A549 (cell line): ENCODE measurements at regions not wholly inside any gene's neighbourhood (a gene's known extent, or its start where the extent isn't known, plus 50 kb on each side); places are given as distances from the start of the nearest gene placed in this dataset.
A peak's percentile ranks its signal among the peaks of the same experiment; 100 is the strongest.
"Not testable (repeated sequence)": the region's sequence is repeated elsewhere in the genome, so short reads cannot be mapped to it uniquely, and the experiment has no call there.

Experiments
- ATAC-seq, 2 experiments: fragments of 200-7000 bp in 1 of 2; fragments of >200 bp in 1 of 2; cut with Nextera tagmentation in 1 of 2; cut with Tn5 transposase in 1 of 2; 3 replicates each; pipeline versions ENCODE4 v1.8.0 to v1.9.1; 2018 to 2020; ENCODE audit warnings: mild to moderate bottlenecking in 1 of 2, moderate library complexity in 1 of 2
- CTCF ChIA-PET: fragments of 300-600 bp; sonication (Branson Sonifier 250); formaldehyde crosslinking; extraction: SDS; loops from one replicate; lab custom pipeline; 2021; ENCODE audit warnings: antibody characterized with exemption, inconsistent platforms; lab: Yijun Ruan, JAX
- POLR2A ChIA-PET: fragments of 350-600 bp; formaldehyde crosslinking; extraction: SDS; loops from one replicate; lab custom pipeline; 2021; ENCODE audit warnings: antibody characterized with exemption, inconsistent platforms; lab: Yijun Ruan, JAX
- DNase-seq, 2 experiments: peaks; one replicate each; pipeline versions ENCODE4 v3.0.0 to v3.0.0-alpha.2; 2011 to 2016; ENCODE audit warnings: low read depth in 1 of 2, low spot score in 1 of 2
- FAIRE-seq: peaks from 2 replicates; lab custom pipeline; 2011; peaks lifted over from hg19 to GRCh38; lab: Jason Lieb, UNC
- H3K27ac ChIP-seq, 2 experiments: fragments of >200 bp; sonication (Bioruptor Twin); formaldehyde crosslinking; 3 replicates each; pipeline ENCODE4 v1.5.1; 2016 to 2017
- H3K4me1 ChIP-seq: fragments of >200 bp; sonication (Bioruptor Twin); formaldehyde crosslinking; 3 replicates; pipeline ENCODE4 v1.6.1; 2016
- H3K4me2 ChIP-seq: fragments of >200 bp; sonication (Bioruptor Twin); formaldehyde crosslinking; 3 replicates; pipeline ENCODE4 v1.6.1; 2016
- H3K4me3 ChIP-seq: fragments of >200 bp; sonication (Bioruptor Twin); formaldehyde crosslinking; 3 replicates; pipeline ENCODE4 v1.5.1; 2016
- H3K9me3 ChIP-seq: fragments of >200 bp; sonication (Bioruptor Twin); formaldehyde crosslinking; 3 replicates; pipeline ENCODE4 v1.6.1; 2016
- ATOH8 ChIP-seq: fragments of 250-450 bp; sonication (Bioruptor Pico); IDR thresholded peaks from 2 replicates; pipeline ENCODE4 v1.5.0; 2020; ENCODE audit warnings: low read depth, mild to moderate bottlenecking, moderate library complexity
- BHLHE40 ChIP-seq: IDR thresholded peaks from 2 replicates; pipeline ENCODE4 v1.6.1; 2012; ENCODE audit warnings: low read depth, low read length, inconsistent platforms
- CBX2 ChIP-seq: fragments of 200-600 bp; sonication (generic); IDR thresholded peaks from 2 replicates; pipeline ENCODE4 v1.6.1; 2016; ENCODE audit warnings: low read depth, mild to moderate bottlenecking, borderline replicate concordance
- CEBPB ChIP-seq, 2 experiments: fragments of >200 bp in 1 of 2; sonication (Bioruptor Twin) in 1 of 2; formaldehyde crosslinking in 1 of 2; IDR thresholded peaks; 2 replicates each; pipeline ENCODE4 v1.6.1; 2012 to 2016
- CHD2 ChIP-seq: fragments of 150-350 bp; IDR thresholded peaks from 2 replicates; pipeline ENCODE4 v1.6.1; 2014; ENCODE audit warnings: low read length; ENCODE audit not compliant: partially characterized antibody
- CHD4 ChIP-seq: fragments of 200-600 bp; sonication (generic); IDR thresholded peaks from 2 replicates; pipeline ENCODE4 v1.6.1; 2016; ENCODE audit warnings: antibody characterized with exemption, mild to moderate bottlenecking, borderline replicate concordance
- FOXS1 ChIP-seq: fragments of 250-450 bp; sonication (Bioruptor Pico); IDR thresholded peaks from 2 replicates; pipeline ENCODE4 v1.5.0; 2020; ENCODE audit warnings: mild to moderate bottlenecking, moderate library complexity
- GATA3 ChIP-seq: IDR thresholded peaks from 2 replicates; pipeline ENCODE4 v1.6.1; 2012; ENCODE audit warnings: borderline replicate concordance
- HDAC2 ChIP-seq: fragments of 200-600 bp; sonication (generic); IDR thresholded peaks from 2 replicates; pipeline ENCODE4 v1.6.1; 2016
- HOXB5 ChIP-seq: fragments of 250-450 bp; sonication (Bioruptor Pico); IDR thresholded peaks from 2 replicates; pipeline ENCODE4 v1.5.0; 2020; ENCODE audit warnings: mild to moderate bottlenecking, moderate library complexity
- JUNB ChIP-seq: fragments of >200 bp; sonication (Bioruptor Twin); formaldehyde crosslinking; IDR thresholded peaks from 2 replicates; pipeline ENCODE4 v1.6.1; 2016
- KDM1A ChIP-seq: fragments of 200-600 bp; sonication (generic); IDR thresholded peaks from 2 replicates; pipeline ENCODE4 v1.6.1; 2016; ENCODE audit warnings: low read depth, mild to moderate bottlenecking
- MYC ChIP-seq: IDR thresholded peaks from 2 replicates; pipeline ENCODE4 v1.6.1; 2012; ENCODE audit warnings: mild to moderate bottlenecking, inconsistent platforms, low read length, improper control_type of control experiment, borderline replicate concordance
- RARB ChIP-seq: fragments of 250-450 bp; sonication (Bioruptor Pico); IDR thresholded peaks from 2 replicates; pipeline ENCODE4 v1.8.0; 2021; ENCODE audit warnings: mild to moderate bottlenecking, moderate library complexity
- RCOR1 ChIP-seq: fragments of 150-350 bp; IDR thresholded peaks from 2 replicates; pipeline ENCODE4 v1.6.1; 2014; ENCODE audit warnings: antibody characterized with exemption, low read length, low read depth
- RNF2 ChIP-seq: fragments of 200-600 bp; sonication (generic); IDR thresholded peaks from 2 replicates; pipeline ENCODE4 v1.6.1; 2016; ENCODE audit warnings: low read depth, mild to moderate bottlenecking, antibody characterized with exemption, moderate library complexity, borderline replicate concordance
- TFCP2L1 ChIP-seq: fragments of 250-450 bp; sonication (Bioruptor Pico); IDR thresholded peaks from 2 replicates; pipeline ENCODE4 v1.5.0; 2021; ENCODE audit warnings: mild to moderate bottlenecking
- TP53 ChIP-seq: fragments of 250-450 bp; sonication (Bioruptor Pico); IDR thresholded peaks from 2 replicates; pipeline ENCODE4 v1.5.0; 2021; ENCODE audit warnings: mild to moderate bottlenecking, moderate library complexity
- ZC3H11A ChIP-seq: fragments of 450-650 bp; IDR thresholded peaks from 2 replicates; pipeline ENCODE4 v1.6.1; 2014; ENCODE audit warnings: antibody characterized with exemption, mild to moderate bottlenecking
- ZSCAN20 ChIP-seq: fragments of 250-450 bp; sonication (Bioruptor Pico); IDR thresholded peaks from 2 replicates; pipeline ENCODE4 v1.8.0; 2022; ENCODE audit warnings: mild to moderate bottlenecking, moderate library complexity
- WGBS: methylation state at CpG from one replicate; pipeline ENCODE4 v1.1.6; 2017; ENCODE audit errors: missing lambda C conversion rate; 5-methylcytosine and 5-hydroxymethylcytosine counted together
- TF ChIP-seq, protein P1 (sequence below): fragments of 450-650 bp; IDR thresholded peaks from 2 replicates; pipeline ENCODE4 v1.6.1; 2014; ENCODE audit warnings: antibody characterized with exemption
- TF ChIP-seq, protein P2 (sequence below): fragments of >200 bp; sonication (Bioruptor Twin); formaldehyde crosslinking; IDR thresholded peaks from 2 replicates; pipeline ENCODE4 v1.6.1; 2016

DNA sequence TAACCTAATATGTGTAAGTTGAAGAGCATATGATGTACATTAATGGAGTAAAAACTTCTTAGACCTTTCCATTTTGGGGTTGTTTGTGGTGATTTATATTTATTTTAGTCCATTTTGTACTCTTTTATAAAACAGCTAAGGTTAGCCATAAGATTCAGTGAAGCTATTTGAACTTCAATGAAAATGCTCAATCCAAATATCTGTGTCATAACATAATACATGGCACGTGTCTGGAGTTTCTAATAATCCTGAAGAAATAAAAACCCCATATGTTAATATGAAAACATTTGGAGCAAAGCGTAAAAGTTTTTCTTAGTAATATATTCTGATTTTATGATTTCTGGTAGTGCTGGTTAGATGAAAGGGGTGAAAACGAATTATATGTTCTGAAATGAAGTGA is 1729.7 kb downstream of the PCDH9 start:
- Histone ChIP-seq H3K4me3 (no peak overlapping the region), H3K9me3 (no peaks in the 10 kb centered on the region), H3K27ac (no peak overlapping the region), H3K4me1 (no peaks in the 10 kb centered on the region)
- ChIA-PET CTCF (no interaction called here), POLR2A (no interaction called here)
- DNase-seq: no peak
- no peak for FAIRE-seq
- no peak for ATAC-seq
- WGBS: 44% methylated on average over 3 of the region's 3 CpGs
- no peak for TF ChIP-seq RCOR1
- no peak for TF ChIP-seq RNF2
- TF ChIP-seq HDAC2: no peak
- TF ChIP-seq, protein P1, sequence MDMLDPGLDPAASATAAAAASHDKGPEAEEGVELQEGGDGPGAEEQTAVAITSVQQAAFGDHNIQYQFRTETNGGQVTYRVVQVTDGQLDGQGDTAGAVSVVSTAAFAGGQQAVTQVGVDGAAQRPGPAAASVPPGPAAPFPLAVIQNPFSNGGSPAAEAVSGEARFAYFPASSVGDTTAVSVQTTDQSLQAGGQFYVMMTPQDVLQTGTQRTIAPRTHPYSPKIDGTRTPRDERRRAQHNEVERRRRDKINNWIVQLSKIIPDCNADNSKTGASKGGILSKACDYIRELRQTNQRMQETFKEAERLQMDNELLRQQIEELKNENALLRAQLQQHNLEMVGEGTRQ: no peak
- TF ChIP-seq, protein P2, sequence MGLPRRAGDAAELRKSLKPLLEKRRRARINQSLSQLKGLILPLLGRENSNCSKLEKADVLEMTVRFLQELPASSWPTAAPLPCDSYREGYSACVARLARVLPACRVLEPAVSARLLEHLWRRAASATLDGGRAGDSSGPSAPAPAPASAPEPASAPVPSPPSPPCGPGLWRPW: no peak
- TF ChIP-seq RARB: no peak
- TF ChIP-seq, all 56 proteins: peak for 0
- no peak overlapping the region for H3K4me2 ChIP-seq

- Histone ChIP-seq H3K4me2 (no peak overlapping the region), H3K4me1 (no peaks in the 10 kb centered on the region), H3K4me3 (no peak overlapping the region), H3K9me3 (no peaks in the 10 kb centered on the region), H3K27ac (no peak overlapping the region)
- DNase-seq (no peak), ATAC-seq (no peak), FAIRE-seq (no peak)
- ChIA-PET POLR2A (no interaction called here), CTCF (no interaction called here)
- WGBS: 81% methylated on average over 1 of the region's 1 CpG
- no peak for TF ChIP-seq CEBPB (IDR thresholded peaks at IDR 0.05)
- TF ChIP-seq ATOH8: no peak
- TF ChIP-seq KDM1A: no peak
- no peak for TF ChIP-seq ZSCAN20 (CRISPR knock-in tag)
- no peak for TF ChIP-seq CHD2
- no peak for TF ChIP-seq HOXB5 (CRISPR knock-in tag)
- no peak for TF ChIP-seq TP53
These were observed 1730.9 kb downstream of the PCDH9 start for GRCh38 chr13:65499256-65499655.

GRCh38 chr13:65497265-65497664 is 1732.9 kb downstream of the PCDH9 start:
- DNase-seq (peak in 1 of 2 experiments; percentile 2), FAIRE-seq (no peak), ATAC-seq (no peak)
- Histone ChIP-seq H3K9me3 (no peaks in the 10 kb centered on the region), H3K27ac (no peak overlapping the region), H3K4me3 (no peak overlapping the region), H3K4me2 (no peak overlapping the region), H3K4me1 (no peaks in the 10 kb centered on the region)
- TF ChIP-seq BHLHE40 (no peak), CBX2 (no peak), RCOR1 (no peak), MYC (no peak), TFCP2L1 (no peak), CHD4 (no peak), ZC3H11A (no peak), JUNB (no peak), FOXS1 (no peak), GATA3 (no peak)
- TF ChIP-seq, protein P1: no peak
- CTCF ChIA-PET: no interaction called here
- POLR2A ChIA-PET: no interaction called here

- H3K9me3 ChIP-seq, H3K4me1 ChIP-seq, H3K4me3 ChIP-seq, H3K27ac ChIP-seq, CTCF ChIA-PET, ATAC-seq, POLR2A ChIA-PET, H3K4me2 ChIP-seq, FAIRE-seq, DNase-seq: not testable (repeated sequence)
- WGBS: 62% methylated on average over 1 of the region's 1 CpG
These were observed 1739.4 kb downstream of the PCDH9 start for GRCh38 chr13:65490725-65491124.
